GM12801 (cell line): ENCODE measurements at regions not wholly inside any gene's neighbourhood (a gene's known extent, or its start where the extent isn't known, plus 50 kb on each side); places are given as distances from the start of the nearest gene placed in this dataset.

ENCODE experiments used
- CTCF ChIP-seq: IDR thresholded peaks from one replicate; pipeline ENCODE4 v1.5.1; 2011; ENCODE audit warnings: control low read depth; ENCODE audit not compliant: insufficient read length; ENCODE audit errors: extremely low read depth

DNA sequence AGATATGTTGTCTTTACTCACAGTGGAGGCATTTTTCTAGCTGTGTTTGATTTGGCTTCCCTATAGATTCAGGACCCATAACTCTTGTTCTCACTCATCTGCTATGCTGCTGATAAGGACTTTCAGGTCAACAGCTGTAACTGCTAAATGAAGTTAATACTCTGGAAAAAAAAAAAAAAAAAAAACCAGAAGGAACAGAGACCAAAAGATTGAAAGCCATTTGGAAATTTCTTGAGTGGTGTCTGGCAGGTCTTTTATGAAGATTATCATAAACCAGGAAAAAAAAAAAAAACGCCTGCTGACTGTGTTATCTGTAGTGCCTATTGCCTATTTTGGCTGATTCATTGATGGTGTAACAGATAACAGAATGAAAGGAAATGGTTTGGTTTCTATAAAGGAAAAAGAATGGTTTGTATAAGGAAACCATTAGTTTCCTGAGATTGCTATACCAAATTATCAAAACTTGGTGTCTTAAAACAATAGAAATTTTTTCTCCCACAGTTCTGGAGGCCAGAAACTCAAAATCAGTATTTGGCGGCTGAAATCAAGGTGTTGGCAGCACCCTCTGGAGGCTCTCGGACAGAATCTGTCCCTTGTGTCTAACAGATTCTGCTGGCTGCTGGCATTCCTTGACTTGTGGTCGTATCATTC is 60.5 kb upstream of the BET1 start:
- TF ChIP-seq CTCF, result no peak

GRCh38 chr7:94067047-94067446 is 62.9 kb upstream of the BET1 start:
- TF ChIP-seq CTCF, result no peak

DNA sequence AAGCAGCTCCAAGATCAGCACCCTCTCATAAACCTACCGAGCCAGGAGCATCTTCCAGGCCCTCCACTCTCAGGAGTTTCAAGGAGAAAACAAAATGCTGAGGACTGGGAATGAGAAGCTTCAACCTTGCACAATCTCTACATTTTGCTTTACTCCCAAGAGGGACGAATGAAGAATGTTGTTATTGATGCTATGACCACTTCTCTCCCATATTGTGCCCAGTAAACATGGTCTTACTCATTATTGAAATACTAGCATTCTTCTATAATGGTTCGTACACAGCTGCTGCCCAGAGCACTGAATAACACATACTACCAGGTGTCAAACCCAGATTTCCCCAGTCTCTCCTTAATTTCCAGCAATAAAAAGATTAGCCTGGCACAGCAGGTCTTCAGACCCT is 63.4 kb upstream of the BET1 start:
- TF ChIP-seq CTCF, result no peak

DNA sequence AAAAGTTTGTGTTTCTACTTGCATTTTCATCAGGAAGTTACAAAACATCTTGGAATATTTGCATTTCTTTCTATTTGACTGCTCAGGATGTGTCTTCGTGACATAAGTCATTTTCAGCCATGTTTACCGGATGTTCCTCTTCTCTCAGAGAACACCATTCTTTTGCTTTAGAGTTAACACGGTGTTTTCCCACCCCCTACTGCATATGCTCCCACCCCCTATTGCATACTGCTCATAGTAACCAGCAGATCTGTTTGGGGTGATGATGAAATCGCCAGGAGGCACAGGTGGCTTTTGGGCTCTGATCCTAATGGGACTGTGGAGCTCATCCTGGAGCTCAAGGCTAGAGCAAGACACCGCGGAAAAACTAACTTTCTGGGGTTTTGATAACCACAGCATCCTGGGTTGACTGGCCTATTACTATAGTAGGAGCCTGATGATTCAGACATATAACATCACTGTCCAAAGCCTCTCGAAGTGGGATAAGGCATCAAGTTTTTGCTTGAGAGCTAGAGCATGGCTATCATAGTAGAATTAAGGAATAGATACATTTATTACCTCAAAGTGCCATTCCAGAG is 65.1 kb upstream of the BET1 start:
- no peak for TF ChIP-seq CTCF

DNA sequence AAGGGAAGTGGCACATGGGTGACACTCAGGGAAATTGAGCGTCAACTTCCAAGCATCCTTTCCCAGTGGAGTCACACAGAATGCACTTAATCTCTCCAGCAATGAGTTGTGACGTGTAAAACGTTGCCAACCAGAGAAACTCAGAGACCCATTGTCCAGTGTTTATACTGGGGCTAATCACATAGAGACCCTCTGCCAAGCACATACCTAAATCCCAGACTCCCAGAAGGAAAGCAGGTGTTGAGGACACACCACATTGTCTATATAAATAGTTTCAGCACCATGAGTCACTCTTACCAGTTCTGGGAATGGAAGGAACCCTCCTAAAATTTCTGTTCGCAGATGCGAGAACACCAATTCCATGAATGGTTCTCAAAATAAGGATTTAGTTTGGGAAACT is 76.4 kb upstream of the BET1 start:
- TF ChIP-seq CTCF, result no peak

DNA sequence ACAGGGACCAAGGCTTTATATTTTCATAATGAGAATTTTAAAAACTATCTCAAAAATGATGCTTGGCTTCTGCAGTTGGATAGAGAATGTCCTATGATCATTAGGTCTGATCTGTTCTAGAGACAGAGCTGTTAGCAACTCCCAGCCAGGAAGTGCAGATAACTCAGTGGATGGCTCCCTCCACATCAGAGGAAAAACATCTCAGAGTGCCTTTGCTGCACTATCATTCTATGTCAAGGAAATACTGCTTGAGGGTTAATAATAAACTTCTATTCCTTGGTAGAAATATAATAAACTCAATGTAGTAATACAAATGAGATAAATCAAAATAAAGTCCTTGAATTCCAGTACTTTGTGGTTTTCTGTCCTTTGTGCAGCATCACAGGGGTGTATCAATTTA is 78.0 kb upstream of the BET1 start:
- TF ChIP-seq CTCF, result no peak

DNA sequence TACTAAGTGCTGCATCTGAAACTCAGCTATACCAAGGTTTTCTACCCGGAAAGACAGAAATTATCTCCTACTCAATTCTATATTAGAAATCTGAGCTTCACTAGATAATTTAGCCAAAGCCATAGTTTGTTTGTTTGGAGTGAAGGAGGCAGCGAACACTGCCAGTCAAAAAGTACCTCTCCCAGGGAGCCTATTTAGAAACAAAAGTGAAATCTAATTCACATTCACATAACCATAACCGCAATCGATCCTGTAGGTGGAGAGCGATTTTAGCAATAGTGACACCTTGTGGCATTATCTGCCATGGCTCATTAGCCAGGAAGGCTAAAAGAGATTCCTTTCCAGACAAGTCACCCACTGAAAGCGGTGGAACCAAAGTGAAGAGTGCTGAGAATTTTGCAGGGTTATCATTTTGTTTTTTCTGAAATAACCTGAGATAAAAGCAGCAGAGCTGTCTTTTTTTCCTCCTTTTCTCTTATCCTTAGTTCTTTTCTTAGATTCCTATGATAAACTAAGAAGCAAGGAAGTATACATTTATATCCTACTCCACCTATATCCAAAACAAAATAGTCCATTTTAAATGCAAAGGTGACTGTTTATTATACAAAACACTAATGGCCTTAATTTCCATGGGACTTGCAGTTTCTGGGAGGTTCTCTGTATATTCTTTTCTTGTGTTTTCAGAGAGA is 83.7 kb upstream of the BET1 start:
- peak; percentile 22 for TF ChIP-seq CTCF
